Panc1 (cell line): ENCODE measurements at regions not wholly inside any gene's neighbourhood (a gene's known extent, or its start where the extent isn't known, plus 50 kb on each side); places are given as distances from the start of the nearest gene placed in this dataset.
"Not testable (repeated sequence)": the region's sequence is repeated elsewhere in the genome, so short reads cannot be mapped to it uniquely, and the experiment has no call there.

ENCODE experiments used
- POLR2AphosphoS5 ChIP-seq: IDR thresholded peaks from 2 replicates; pipeline ENCODE4 v1.6.1; 2012; ENCODE audit warnings: mild to moderate bottlenecking, low read depth, low read length, moderate library complexity
- SIN3A ChIP-seq: IDR thresholded peaks from 2 replicates; pipeline ENCODE4 v1.6.1; 2012; ENCODE audit warnings: low read depth, mild to moderate bottlenecking, low read length, moderate library complexity, borderline replicate concordance; ENCODE audit not compliant: insufficient read depth
- TF ChIP-seq, protein P1 (sequence below): fragments of 450-650 bp; IDR thresholded peaks from 2 replicates; pipeline ENCODE4 v1.5.1; 2017; ENCODE audit warnings: mild to moderate bottlenecking
- TF ChIP-seq, protein P2 (sequence below), 2 experiments: IDR thresholded peaks; 2 replicates each; pipeline ENCODE4 v1.6.1; 2011 to 2012; ENCODE audit warnings: low read depth in 2 of 2, control low read depth in 1 of 2, low read length in 1 of 2, mild to moderate bottlenecking in 1 of 2, moderate library complexity in 1 of 2; ENCODE audit not compliant: insufficient read depth in 1 of 2

DNA sequence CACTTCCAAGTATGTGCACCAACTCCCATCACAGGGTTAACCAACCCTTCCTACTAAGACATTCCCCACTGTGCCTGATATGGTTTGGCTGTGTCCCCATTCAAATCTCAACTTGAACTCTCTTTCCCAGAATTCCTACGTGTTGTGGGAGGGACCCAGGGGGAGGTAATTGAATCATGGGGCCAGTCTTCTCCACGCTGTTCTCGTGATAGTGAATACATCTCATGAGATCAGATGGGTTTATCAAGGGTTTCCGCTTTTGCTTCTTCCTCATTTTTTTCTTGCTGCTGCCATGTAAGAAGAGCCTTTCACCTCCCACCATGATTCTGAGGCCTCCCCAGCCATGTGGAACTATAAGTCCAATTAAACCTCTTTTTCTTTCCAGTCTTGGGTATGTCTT is 681.8 kb upstream of the TBX3 start:
- TF ChIP-seq, protein P1, sequence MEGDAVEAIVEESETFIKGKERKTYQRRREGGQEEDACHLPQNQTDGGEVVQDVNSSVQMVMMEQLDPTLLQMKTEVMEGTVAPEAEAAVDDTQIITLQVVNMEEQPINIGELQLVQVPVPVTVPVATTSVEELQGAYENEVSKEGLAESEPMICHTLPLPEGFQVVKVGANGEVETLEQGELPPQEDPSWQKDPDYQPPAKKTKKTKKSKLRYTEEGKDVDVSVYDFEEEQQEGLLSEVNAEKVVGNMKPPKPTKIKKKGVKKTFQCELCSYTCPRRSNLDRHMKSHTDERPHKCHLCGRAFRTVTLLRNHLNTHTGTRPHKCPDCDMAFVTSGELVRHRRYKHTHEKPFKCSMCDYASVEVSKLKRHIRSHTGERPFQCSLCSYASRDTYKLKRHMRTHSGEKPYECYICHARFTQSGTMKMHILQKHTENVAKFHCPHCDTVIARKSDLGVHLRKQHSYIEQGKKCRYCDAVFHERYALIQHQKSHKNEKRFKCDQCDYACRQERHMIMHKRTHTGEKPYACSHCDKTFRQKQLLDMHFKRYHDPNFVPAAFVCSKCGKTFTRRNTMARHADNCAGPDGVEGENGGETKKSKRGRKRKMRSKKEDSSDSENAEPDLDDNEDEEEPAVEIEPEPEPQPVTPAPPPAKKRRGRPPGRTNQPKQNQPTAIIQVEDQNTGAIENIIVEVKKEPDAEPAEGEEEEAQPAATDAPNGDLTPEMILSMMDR, result not testable (repeated sequence)
- not testable (repeated sequence) for TF ChIP-seq POLR2AphosphoS5, SIN3A
- TF ChIP-seq, protein P2, sequence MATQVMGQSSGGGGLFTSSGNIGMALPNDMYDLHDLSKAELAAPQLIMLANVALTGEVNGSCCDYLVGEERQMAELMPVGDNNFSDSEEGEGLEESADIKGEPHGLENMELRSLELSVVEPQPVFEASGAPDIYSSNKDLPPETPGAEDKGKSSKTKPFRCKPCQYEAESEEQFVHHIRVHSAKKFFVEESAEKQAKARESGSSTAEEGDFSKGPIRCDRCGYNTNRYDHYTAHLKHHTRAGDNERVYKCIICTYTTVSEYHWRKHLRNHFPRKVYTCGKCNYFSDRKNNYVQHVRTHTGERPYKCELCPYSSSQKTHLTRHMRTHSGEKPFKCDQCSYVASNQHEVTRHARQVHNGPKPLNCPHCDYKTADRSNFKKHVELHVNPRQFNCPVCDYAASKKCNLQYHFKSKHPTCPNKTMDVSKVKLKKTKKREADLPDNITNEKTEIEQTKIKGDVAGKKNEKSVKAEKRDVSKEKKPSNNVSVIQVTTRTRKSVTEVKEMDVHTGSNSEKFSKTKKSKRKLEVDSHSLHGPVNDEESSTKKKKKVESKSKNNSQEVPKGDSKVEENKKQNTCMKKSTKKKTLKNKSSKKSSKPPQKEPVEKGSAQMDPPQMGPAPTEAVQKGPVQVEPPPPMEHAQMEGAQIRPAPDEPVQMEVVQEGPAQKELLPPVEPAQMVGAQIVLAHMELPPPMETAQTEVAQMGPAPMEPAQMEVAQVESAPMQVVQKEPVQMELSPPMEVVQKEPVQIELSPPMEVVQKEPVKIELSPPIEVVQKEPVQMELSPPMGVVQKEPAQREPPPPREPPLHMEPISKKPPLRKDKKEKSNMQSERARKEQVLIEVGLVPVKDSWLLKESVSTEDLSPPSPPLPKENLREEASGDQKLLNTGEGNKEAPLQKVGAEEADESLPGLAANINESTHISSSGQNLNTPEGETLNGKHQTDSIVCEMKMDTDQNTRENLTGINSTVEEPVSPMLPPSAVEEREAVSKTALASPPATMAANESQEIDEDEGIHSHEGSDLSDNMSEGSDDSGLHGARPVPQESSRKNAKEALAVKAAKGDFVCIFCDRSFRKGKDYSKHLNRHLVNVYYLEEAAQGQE (IDR thresholded peaks at IDR 0.05; ENCODE audit: insufficient read depth in 1 of 2, low read depth in 2 of 2, low read length in 1 of 2), result not testable (repeated sequence)
